Common myeloid progenitor, CD34-positive (primary cell): ENCODE measurements at regions not wholly inside any gene's neighbourhood (a gene's known extent, or its start where the extent isn't known, plus 50 kb on each side); places are given as distances from the start of the nearest gene placed in this dataset.

Source experiments
- CTCF ChIA-PET: fragments of 350-600 bp; sonication (Branson Sonifier 250); formaldehyde crosslinking; loops from one replicate; lab custom pipeline; 2021; ENCODE audit warnings: antibody characterized with exemption; lab: Charles Lee
- POLR2A ChIA-PET: fragments of 350-600 bp; sonication (Branson Sonifier 250); formaldehyde crosslinking; loops from one replicate; lab custom pipeline; 2021; ENCODE audit warnings: antibody characterized with exemption; lab: Charles Lee
- DNase-seq, 3 donors: peaks; one replicate each; pipeline versions ENCODE4 v3.0.0 to v3.0.0-alpha.2; 2013
- H3K27ac ChIP-seq, 2 experiments: 1 replicate in 1 of 2; 2 replicates in 1 of 2; pipeline ENCODE4 v1.7.0; 2013; ENCODE audit warnings: inconsistent platforms in 2 of 2, low read length in 2 of 2, mild to moderate bottlenecking in 2 of 2, low read depth in 1 of 2, moderate library complexity in 1 of 2; ENCODE audit not compliant: severe bottlenecking in 2 of 2, insufficient read depth in 1 of 2, poor library complexity in 1 of 2
- H3K27me3 ChIP-seq, 5 experiments: replicated peaks in 2 of 5; 1 replicate in 3 of 5; 2 replicates in 2 of 5; pipeline versions ENCODE4 v1.6.1 to v1.7.0; 2013; ENCODE audit warnings: low read length in 4 of 5, mild to moderate bottlenecking in 2 of 5, moderate library complexity in 2 of 5, inconsistent platforms in 1 of 5; ENCODE audit not compliant: insufficient read depth in 5 of 5, control insufficient read depth in 4 of 5
- H3K36me3 ChIP-seq, 4 experiments: 1 replicate in 2 of 4; 2 replicates in 2 of 4; pipeline versions ENCODE4 v1.6.1 to v1.7.0; 2013; ENCODE audit warnings: low read length in 3 of 4, control low read depth in 1 of 4, mild to moderate bottlenecking in 1 of 4; ENCODE audit not compliant: control insufficient read depth in 4 of 4, insufficient read depth in 4 of 4
- H3K4me1 ChIP-seq, 4 experiments: 1 replicate in 3 of 4; 2 replicates in 1 of 4; pipeline versions ENCODE4 v1.6.1 to v1.7.1; 2013; ENCODE audit warnings: low read length in 3 of 4, mild to moderate bottlenecking in 3 of 4, control low read depth in 1 of 4, inconsistent platforms in 1 of 4, moderate library complexity in 1 of 4; ENCODE audit not compliant: control insufficient read depth in 4 of 4, insufficient read depth in 4 of 4; ENCODE audit errors: control extremely low read depth in 1 of 4
- H3K4me3 ChIP-seq, 7 experiments: 1 replicate in 4 of 7; 2 replicates in 3 of 7; pipeline versions ENCODE4 v1.5.1 to v1.7.0; 2013; ENCODE audit warnings: mild to moderate bottlenecking in 7 of 7, low read length in 6 of 7, moderate library complexity in 6 of 7, inconsistent platforms in 2 of 7, low read depth in 2 of 7, control low read depth in 1 of 7; ENCODE audit not compliant: insufficient read depth in 4 of 7, control insufficient read depth in 1 of 7; ENCODE audit errors: extremely low read depth in 1 of 7
- H3K9me3 ChIP-seq, 5 experiments: 1 replicate in 4 of 5; 2 replicates in 1 of 5; pipeline versions ENCODE4 v1.6.1 to v1.7.1; 2013; ENCODE audit warnings: low read length in 4 of 5, mild to moderate bottlenecking in 2 of 5, inconsistent platforms in 1 of 5, low read depth in 1 of 5, moderate library complexity in 1 of 5; ENCODE audit not compliant: control insufficient read depth in 4 of 5, insufficient read depth in 2 of 5; ENCODE audit errors: control extremely low read depth in 1 of 5
- WGBS: methylation state at CpG from one replicate; pipeline ENCODE4 v1.1.5; 2013; ENCODE audit not compliant: insufficient coverage; 5-methylcytosine and 5-hydroxymethylcytosine counted together

GRCh38 chr15:66844041-66844746, 142.2 kb downstream of the SMAD6 start:
- Histone ChIP-seq H3K36me3 (no peaks in the 10 kb centered on the region), H3K27me3 (peaks cover 0 to 13% (median 3%) of the 10 kb centered on the region in 5 experiments), H3K9me3 (no peaks in the 10 kb centered on the region), H3K4me3 (no peak overlapping the region), H3K27ac (no peak overlapping the region), H3K4me1 (peaks cover 0 to 18% (median 10%) of the 10 kb centered on the region in 4 experiments)
- no peak for DNase-seq
- CTCF ChIA-PET, result no interaction called here
- POLR2A ChIA-PET, result no interaction called here
- WGBS, result 89% methylated on average over 7 of the region's 8 CpGs

GRCh38 chr15:66844747-66845145, 142.7 kb downstream of the SMAD6 start:
- ChIA-PET CTCF (interaction anchor here (0.9 kb wide), 1 partner anchor 70 kb away, joined by 3 read pairs; no protein-coding TSS in a partner anchor), POLR2A (no interaction called here)
- no peaks in the 10 kb centered on the region for H3K36me3 ChIP-seq
- H3K27ac ChIP-seq, result no peak overlapping the region
- H3K9me3 ChIP-seq, result no peaks in the 10 kb centered on the region
- H3K4me1 ChIP-seq, result peaks cover 0 to 15% (median 10%) of the 10 kb centered on the region in 4 experiments
- no peak for DNase-seq
- H3K27me3 ChIP-seq, result peaks cover 0 to 13% (median 3%) of the 10 kb centered on the region in 5 experiments
- no peak overlapping the region for H3K4me3 ChIP-seq
- WGBS, result 100% methylated on average over 5 of the region's 5 CpGs

GRCh38 chr15:66845266-66845785, 143.3 kb downstream of the SMAD6 start:
- Histone ChIP-seq H3K4me3 (no peak overlapping the region), H3K4me1 (peaks cover 0 to 15% (median 9%) of the 10 kb centered on the region in 4 experiments), H3K9me3 (no peaks in the 10 kb centered on the region), H3K27ac (no peak overlapping the region), H3K36me3 (no peaks in the 10 kb centered on the region), H3K27me3 (peaks cover 0 to 13% (median 3%) of the 10 kb centered on the region in 5 experiments)
- ChIA-PET CTCF (interaction anchor here (0.9 to 1.7 kb wide), 3 partner anchors 56 to 235 kb away, joined by 3 to 5 read pairs (median 3); no protein-coding TSS in a partner anchor), POLR2A (no interaction called here)
- 98% methylated on average over 6 of the region's 13 CpGs for WGBS
- no peak for DNase-seq

- POLR2A ChIA-PET, result no interaction called here
- CTCF ChIA-PET, result interaction anchor here (0.9 to 1.9 kb wide), 4 partner anchors 14 to 247 kb away, joined by 3 to 5 read pairs (median 4); no protein-coding TSS in a partner anchor
- no peaks in the 10 kb centered on the region for H3K36me3 ChIP-seq
Observed at GRCh38 chr15:66846031-66846430, 144.0 kb downstream of the SMAD6 start.

GRCh38 chr15:66846811-66847210, 144.8 kb downstream of the SMAD6 start:
- Histone ChIP-seq H3K4me3 (no peak overlapping the region), H3K4me1 (peaks cover 0 to 27% (median 14%) of the 10 kb centered on the region in 4 experiments), H3K36me3 (no peaks in the 10 kb centered on the region), H3K9me3 (no peaks in the 10 kb centered on the region), H3K27me3 (peaks cover 0 to 9% (median 3%) of the 10 kb centered on the region in 5 experiments), H3K27ac (no peak overlapping the region)
- POLR2A ChIA-PET, result no interaction called here
- WGBS, result 89% methylated on average over 2 of the region's 4 CpGs
- CTCF ChIA-PET, result interaction anchor here (0.6 to 1.9 kb wide), 5 partner anchors 13 to 248 kb away, joined by 3 to 5 read pairs (median 3); no protein-coding TSS in a partner anchor
- DNase-seq, result peak in 1 of 3 donors; percentile 37

More at GRCh38 chr15:66846031-66846430, 144.0 kb downstream of the SMAD6 start:
- Histone ChIP-seq H3K27ac (no peak overlapping the region), H3K27me3 (peaks cover 0 to 10% (median 3%) of the 10 kb centered on the region in 5 experiments), H3K9me3 (no peaks in the 10 kb centered on the region), H3K4me3 (no peak overlapping the region), H3K4me1 (peaks cover 0 to 22% (median 13%) of the 10 kb centered on the region in 4 experiments)
- no peak for DNase-seq
- WGBS, result 76% methylated on average over 3 of the region's 5 CpGs

- 90% methylated on average over 1 of the region's 1 CpG for WGBS
- Histone ChIP-seq H3K27me3 (peaks cover 0 to 9% (median 3%) of the 10 kb centered on the region in 5 experiments), H3K4me1 (peaks cover 0 to 21% (median 11%) of the 10 kb centered on the region in 4 experiments), H3K9me3 (no peaks in the 10 kb centered on the region), H3K4me3 (no peak overlapping the region), H3K36me3 (no peaks in the 10 kb centered on the region), H3K27ac (no peak overlapping the region)
- DNase-seq, result no peak
- CTCF ChIA-PET, result interaction anchor here (0.6 to 1.9 kb wide), 6 partner anchors 8 to 249 kb away, joined by 3 to 4 read pairs (median 3); no protein-coding TSS in a partner anchor
- POLR2A ChIA-PET, result no interaction called here
Observed at GRCh38 chr15:66847565-66847991, 145.5 kb downstream of the SMAD6 start.
